ENCODE measurements at regions not wholly inside any gene's neighbourhood (a gene's known extent, or its start where the extent isn't known, plus 50 kb on each side); places are given as distances from the start of the nearest gene placed in this dataset.

- no peaks in the 10 kb centered on the region for H3K27me3 Mint-ChIP-seq (ENCODE audit: low read depth)
- TF ChIP-seq CTCF (IDR thresholded peaks at IDR 0.05; ENCODE audit: unreplicated experiment in 3 of 3), result no peak
- no peak overlapping the region for H3K27ac Mint-ChIP-seq
- no peaks in the 10 kb centered on the region for H3K9me3 Mint-ChIP-seq
- peaks cover 12% of the 10 kb centered on the region for H3K4me1 Mint-ChIP-seq
- H3K4me3 Mint-ChIP-seq, result no peak overlapping the region
- peaks cover 15% of the 10 kb centered on the region for H3K36me3 Mint-ChIP-seq (ENCODE audit: low read depth)
Measured at GRCh38 chr11:17157761-17158160, 50.0 kb downstream of the PIK3C2A start.

GRCh38 chr11:17156283-17156682 is 51.5 kb downstream of the PIK3C2A start:
- Mint-ChIP-seq H3K4me1 (peaks cover 5% of the 10 kb centered on the region), H3K9me3 (no peaks in the 10 kb centered on the region), H3K27me3 (ENCODE audit: low read depth) (no peaks in the 10 kb centered on the region), H3K36me3 (ENCODE audit: low read depth) (peaks cover 15% of the 10 kb centered on the region), H3K4me3 (no peak overlapping the region), H3K27ac (no peak overlapping the region)
- TF ChIP-seq CTCF (IDR thresholded peaks at IDR 0.05; ENCODE audit: unreplicated experiment in 3 of 3), result no peak

- Mint-ChIP-seq H3K27me3 (ENCODE audit: low read depth) (no peaks in the 10 kb centered on the region), H3K9me3 (no peaks in the 10 kb centered on the region), H3K4me3 (no peak overlapping the region), H3K36me3 (ENCODE audit: low read depth) (peaks cover 20% of the 10 kb centered on the region), H3K27ac (no peak overlapping the region), H3K4me1 (no peaks in the 10 kb centered on the region)
- TF ChIP-seq CTCF (IDR thresholded peaks at IDR 0.05; ENCODE audit: unreplicated experiment in 3 of 3), result no peak
Measured at GRCh38 chr11:17154409-17155159, 53.2 kb downstream of the PIK3C2A start.

GRCh38 chr11:17153757-17154156 is 54.0 kb downstream of the PIK3C2A start:
- no peaks in the 10 kb centered on the region for H3K4me1 Mint-ChIP-seq
- no peak overlapping the region for H3K4me3 Mint-ChIP-seq
- no peaks in the 10 kb centered on the region for H3K9me3 Mint-ChIP-seq
- H3K27ac Mint-ChIP-seq, result no peak overlapping the region
- peaks cover 20% of the 10 kb centered on the region for H3K36me3 Mint-ChIP-seq (ENCODE audit: low read depth)
- no peak for TF ChIP-seq CTCF (IDR thresholded peaks at IDR 0.05; ENCODE audit: unreplicated experiment in 3 of 3)
- no peaks in the 10 kb centered on the region for H3K27me3 Mint-ChIP-seq (ENCODE audit: low read depth)

- Mint-ChIP-seq H3K4me1 (no peaks in the 10 kb centered on the region), H3K27me3 (ENCODE audit: low read depth) (no peaks in the 10 kb centered on the region), H3K36me3 (ENCODE audit: low read depth) (peaks cover 26% of the 10 kb centered on the region), H3K4me3 (no peak overlapping the region), H3K9me3 (no peaks in the 10 kb centered on the region), H3K27ac (no peak overlapping the region)
- no peak for TF ChIP-seq CTCF (IDR thresholded peaks at IDR 0.05; ENCODE audit: unreplicated experiment in 3 of 3)
Measured at GRCh38 chr11:17152306-17152705, 55.5 kb downstream of the PIK3C2A start.

DNA sequence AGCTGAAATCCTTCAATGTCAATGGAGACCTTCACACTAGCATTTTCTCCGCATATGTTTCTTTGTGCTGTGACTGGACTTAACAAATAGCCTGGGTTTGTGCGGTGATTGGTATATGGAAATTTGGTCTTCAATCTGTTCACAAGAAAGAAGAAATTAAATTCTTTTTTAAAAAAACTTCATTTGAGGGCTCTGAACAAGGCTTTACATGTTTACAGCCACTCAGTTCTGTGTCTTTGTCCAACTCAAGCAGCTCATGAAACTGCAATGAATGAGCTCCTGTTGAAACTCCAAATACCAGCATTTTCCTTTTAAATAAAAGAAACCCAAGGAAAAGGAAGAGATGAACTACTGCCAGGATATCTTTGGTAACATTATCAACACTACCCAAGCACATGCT is 57.3 kb downstream of the PIK3C2A start:
- no peak overlapping the region for H3K4me3 Mint-ChIP-seq
- H3K36me3 Mint-ChIP-seq (ENCODE audit: low read depth), result peaks cover 30% of the 10 kb centered on the region
- H3K27me3 Mint-ChIP-seq (ENCODE audit: low read depth), result no peaks in the 10 kb centered on the region
- H3K27ac Mint-ChIP-seq, result no peak overlapping the region
- no peaks in the 10 kb centered on the region for H3K9me3 Mint-ChIP-seq
- no peak for TF ChIP-seq CTCF (IDR thresholded peaks at IDR 0.05; ENCODE audit: unreplicated experiment in 3 of 3)
- H3K4me1 Mint-ChIP-seq, result no peaks in the 10 kb centered on the region
